HG03558 (cell line): ENCODE measurements at regions not wholly inside any gene's neighbourhood (a gene's known extent, or its start where the extent isn't known, plus 50 kb on each side); places are given as distances from the start of the nearest gene placed in this dataset.

Experiments
- ATAC-seq: cut with Tn5 transposase; IDR thresholded peaks from one replicate; pipeline ENCODE4 v1.9.1; 2021; ENCODE audit warnings: moderate number of reproducible peaks; ENCODE audit not compliant: unreplicated experiment; ENCODE audit errors: extremely low read depth

GRCh38 chr4:82043081-82043808 is 330.5 kb downstream of the HNRNPD start:
- no peak for ATAC-seq

- ATAC-seq: no peak
These were observed 331.7 kb downstream of the HNRNPD start for GRCh38 chr4:82042042-82042441.

GRCh38 chr4:82038936-82039335 is 334.9 kb downstream of the HNRNPD start:
- ATAC-seq: no peak

- no peak for ATAC-seq
These were observed 337.6 kb downstream of the HNRNPD start for GRCh38 chr4:82036181-82036580.

- no peak for ATAC-seq
These were observed 338.9 kb downstream of the HNRNPD start for GRCh38 chr4:82034878-82035277.

GRCh38 chr4:82033862-82034261 is 339.9 kb downstream of the HNRNPD start:
- no peak for ATAC-seq

- no peak for ATAC-seq
These were observed 342.3 kb downstream of the HNRNPD start for GRCh38 chr4:82031376-82031927.

GRCh38 chr4:82017680-82018079 is 356.1 kb downstream of the HNRNPD start:
- no peak for ATAC-seq

- ATAC-seq: no peak
These were observed 368.6 kb downstream of the HNRNPD start for GRCh38 chr4:82005158-82005557.

- ATAC-seq: no peak
These were observed 376.5 kb downstream of the HNRNPD start for GRCh38 chr4:81997313-81997712.

GRCh38 chr4:81990898-81991297 is 382.9 kb downstream of the HNRNPD start:
- ATAC-seq: no peak

GRCh38 chr4:81990211-81990610 is 383.6 kb downstream of the HNRNPD start:
- no peak for ATAC-seq

GRCh38 chr4:81989202-81989601 is 384.6 kb downstream of the HNRNPD start:
- no peak for ATAC-seq

GRCh38 chr4:81988178-81988577 is 385.6 kb downstream of the HNRNPD start:
- no peak for ATAC-seq

- no peak for ATAC-seq
These were observed 389.0 kb downstream of the HNRNPD start for GRCh38 chr4:81984746-81985145.

GRCh38 chr4:81982846-81983540 is 390.8 kb downstream of the HNRNPD start:
- ATAC-seq: no peak

- no peak for ATAC-seq
These were observed 392.6 kb downstream of the HNRNPD start for GRCh38 chr4:81981218-81981617.

GRCh38 chr4:81974523-81974922 is 399.3 kb downstream of the HNRNPD start:
- ATAC-seq: no peak

- ATAC-seq: no peak
These were observed 402.0 kb downstream of the HNRNPD start for GRCh38 chr4:81971637-81972381.

GRCh38 chr4:81971061-81971460 is 402.7 kb downstream of the HNRNPD start:
- ATAC-seq: no peak

- ATAC-seq: no peak
These were observed 403.3 kb downstream of the HNRNPD start for GRCh38 chr4:81970454-81970853.
